CD4-positive, alpha-beta T cell (primary cell): ENCODE measurements at regions not wholly inside any gene's neighbourhood (a gene's known extent, or its start where the extent isn't known, plus 50 kb on each side); places are given as distances from the start of the nearest gene placed in this dataset.

Source experiments
- ATAC-seq: fragments of 200-7000 bp; cut with Tn5 transposase; one replicate; pipeline ENCODE4 v1.10.0; 2022; ENCODE audit warnings: mild to moderate bottlenecking; ENCODE audit not compliant: poor library complexity
- CTCF ChIA-PET: fragments of 350-600 bp; sonication (Branson Sonifier 250); formaldehyde crosslinking; loops from one replicate; lab custom pipeline; 2021; ENCODE audit warnings: antibody characterized with exemption, inconsistent platforms; lab: Charles Lee
- POLR2A ChIA-PET: fragments of 350-600 bp; sonication (Branson Sonifier 250); formaldehyde crosslinking; loops from one replicate; lab custom pipeline; 2021; ENCODE audit warnings: antibody characterized with exemption, inconsistent platforms; lab: Charles Lee
- DNase-seq, 14 experiments: peaks; one replicate each; pipeline ENCODE4 v3.0.0-alpha.2; 2013 to 2020; ENCODE audit warnings: mixed read lengths in 2 of 14
- H3K27ac ChIP-seq, 2 donors: one replicate each; pipeline versions ENCODE4 v1.5.1 to v1.7.0; 2013; ENCODE audit warnings: low read length in 2 of 2, low read depth in 1 of 2, mild to moderate bottlenecking in 1 of 2
- H3K27me3 ChIP-seq, 2 experiments: 1 replicate in 1 of 2; 2 replicates in 1 of 2; pipeline versions ENCODE4 v1.6.1 to v1.7.0; 2013; ENCODE audit warnings: low read length in 2 of 2, control low read depth in 1 of 2, mild to moderate bottlenecking in 1 of 2, moderate library complexity in 1 of 2; ENCODE audit not compliant: insufficient read depth in 2 of 2, control insufficient read depth in 1 of 2
- H3K36me3 ChIP-seq: one replicate; pipeline ENCODE4 v1.6.1; 2013; ENCODE audit warnings: low read length, control low read depth; ENCODE audit not compliant: insufficient read depth
- H3K4me1 ChIP-seq: one replicate; pipeline ENCODE4 v1.6.1; 2013; ENCODE audit warnings: low read length, control low read depth; ENCODE audit not compliant: insufficient read depth
- H3K4me3 ChIP-seq: one replicate; pipeline ENCODE4 v1.5.1; 2013; ENCODE audit warnings: mild to moderate bottlenecking, low read length, moderate library complexity
- H3K9me3 ChIP-seq, 2 experiments: 1 replicate in 1 of 2; 2 replicates in 1 of 2; pipeline versions ENCODE4 v1.6.1 to v1.7.0; 2013; ENCODE audit warnings: low read length in 2 of 2, mild to moderate bottlenecking in 2 of 2, control low read depth in 1 of 2, moderate library complexity in 1 of 2; ENCODE audit not compliant: control insufficient read depth in 1 of 2, insufficient read depth in 1 of 2
- H3K27ac Mint-ChIP-seq: one replicate; pipeline ENCODE4 v1.8.0; 2020; ENCODE audit warnings: mixed read lengths
- H3K27me3 Mint-ChIP-seq: one replicate; pipeline ENCODE4 v1.8.0; 2021; ENCODE audit warnings: mixed read lengths
- H3K36me3 Mint-ChIP-seq: one replicate; pipeline ENCODE4 v1.8.0; 2021; ENCODE audit warnings: low read depth, mixed read lengths
- H3K4me1 Mint-ChIP-seq: one replicate; pipeline ENCODE4 v1.8.0; 2021; ENCODE audit warnings: low read depth, mixed read lengths
- H3K4me3 Mint-ChIP-seq: one replicate; pipeline ENCODE4 v1.8.0; 2020; ENCODE audit warnings: mild to moderate bottlenecking, mixed read lengths
- H3K9me3 Mint-ChIP-seq: one replicate; pipeline ENCODE4 v1.8.0; 2020; ENCODE audit warnings: mixed read lengths
- CTCF ChIP-seq: fragments of 200-600 bp; IDR thresholded peaks from one replicate; pipeline ENCODE4 v1.8.0; 2022; ENCODE audit warnings: antibody characterized with exemption, mild to moderate bottlenecking
- intact Hi-C, 2 experiments: fragments of 100-400 bp; cut with DNase I in 1 of 2; cut with micrococcal nuclease in 1 of 2; formaldehyde crosslinking; loops; one replicate each; pipeline versions ENCODE4 v1.15.1 to v1.9.0; 2023 to 2025; cut with DNase I, micrococcal nuclease

- Mint-ChIP-seq H3K36me3 (no peaks in the 10 kb centered on the region), H3K27ac (peak overlapping the region; percentile 81), H3K4me1 (peaks cover 19% of the 10 kb centered on the region), H3K4me3 (no peak overlapping the region), H3K27me3 (no peaks in the 10 kb centered on the region), H3K9me3 (no peaks in the 10 kb centered on the region)
- no peak for TF ChIP-seq CTCF
- POLR2A ChIA-PET: no interaction called here
- intact Hi-C loops: loop anchor here in 1 of 2 experiments (10.0 kb wide), 1 partner anchor 58 kb away; the partner anchor contains the start of gene TMX4
- no peaks in the 10 kb centered on the region for H3K27me3 ChIP-seq
- ATAC-seq (peak; percentile 85), DNase-seq (peak in 4 of 14 experiments; percentile 13 to 55 (median 41))
- no peaks in the 10 kb centered on the region for H3K36me3 ChIP-seq
- H3K4me1 ChIP-seq: peaks cover 4% of the 10 kb centered on the region
- H3K27ac ChIP-seq: peak overlapping the region; percentile 3 to 40
- no peak overlapping the region for H3K4me3 ChIP-seq
- H3K9me3 ChIP-seq: no peaks in the 10 kb centered on the region
- CTCF ChIA-PET: no interaction called here
Measured at GRCh38 chr20:8073024-8073832, 53.7 kb upstream of the TMX4 start.

GRCh38 chr20:8074931-8075330 is 55.4 kb upstream of the TMX4 start:
- Mint-ChIP-seq H3K4me1 (peaks cover 19% of the 10 kb centered on the region), H3K4me3 (no peak overlapping the region), H3K36me3 (no peaks in the 10 kb centered on the region), H3K27ac (no peak overlapping the region), H3K27me3 (no peaks in the 10 kb centered on the region), H3K9me3 (no peaks in the 10 kb centered on the region)
- no peaks in the 10 kb centered on the region for H3K36me3 ChIP-seq
- H3K4me3 ChIP-seq: no peak overlapping the region
- ATAC-seq: no peak
- TF ChIP-seq CTCF: no peak
- no peaks in the 10 kb centered on the region for H3K9me3 ChIP-seq
- peaks cover 4% of the 10 kb centered on the region for H3K4me1 ChIP-seq
- ChIA-PET CTCF (interaction anchor here (1.5 to 1.6 kb wide), 2 partner anchors 8 to 14 kb away, joined by 3 to 4 read pairs; no protein-coding TSS in a partner anchor), POLR2A (no interaction called here)
- H3K27me3 ChIP-seq: no peaks in the 10 kb centered on the region
- intact Hi-C loops: loop anchor here in 1 of 2 experiments (10.0 kb wide), 1 partner anchor 60 kb away; the partner anchor contains the start of gene TMX4
- H3K27ac ChIP-seq: no peak overlapping the region
- DNase-seq: no peak

- no peaks in the 10 kb centered on the region for H3K36me3 Mint-ChIP-seq
- Histone ChIP-seq H3K4me1 (peaks cover 4% of the 10 kb centered on the region), H3K27me3 (no peaks in the 10 kb centered on the region), H3K27ac (no peak overlapping the region), H3K36me3 (no peaks in the 10 kb centered on the region), H3K4me3 (no peak overlapping the region), H3K9me3 (no peaks in the 10 kb centered on the region)
- no peak overlapping the region for H3K27ac Mint-ChIP-seq
- H3K4me3 Mint-ChIP-seq: no peak overlapping the region
- ATAC-seq (no peak), DNase-seq (no peak)
- TF ChIP-seq CTCF: no peak
- H3K9me3 Mint-ChIP-seq: no peaks in the 10 kb centered on the region
- no peaks in the 10 kb centered on the region for H3K27me3 Mint-ChIP-seq
- ChIA-PET CTCF (interaction anchor here (1.5 to 1.6 kb wide), 2 partner anchors 9 to 13 kb away, joined by 3 to 4 read pairs; no protein-coding TSS in a partner anchor), POLR2A (no interaction called here)
- peaks cover 19% of the 10 kb centered on the region for H3K4me1 Mint-ChIP-seq
- intact Hi-C loops: loop anchor here in 1 of 2 experiments (10.0 kb wide), 1 partner anchor 62 kb away; the partner anchor contains the start of gene TMX4
Measured at GRCh38 chr20:8076306-8077136, 55.5 kb upstream of the PLCB1 start.
